Fibroblast of skin of scalp (primary cell): ENCODE measurements at regions not wholly inside any gene's neighbourhood (a gene's known extent, or its start where the extent isn't known, plus 50 kb on each side); places are given as distances from the start of the nearest gene placed in this dataset.
"Not testable (repeated sequence)": the region's sequence is repeated elsewhere in the genome, so short reads cannot be mapped to it uniquely, and the experiment has no call there.

Source experiments
- DNase-seq: peaks from one replicate; pipeline ENCODE4 v3.0.0-alpha.2; 2013

DNA sequence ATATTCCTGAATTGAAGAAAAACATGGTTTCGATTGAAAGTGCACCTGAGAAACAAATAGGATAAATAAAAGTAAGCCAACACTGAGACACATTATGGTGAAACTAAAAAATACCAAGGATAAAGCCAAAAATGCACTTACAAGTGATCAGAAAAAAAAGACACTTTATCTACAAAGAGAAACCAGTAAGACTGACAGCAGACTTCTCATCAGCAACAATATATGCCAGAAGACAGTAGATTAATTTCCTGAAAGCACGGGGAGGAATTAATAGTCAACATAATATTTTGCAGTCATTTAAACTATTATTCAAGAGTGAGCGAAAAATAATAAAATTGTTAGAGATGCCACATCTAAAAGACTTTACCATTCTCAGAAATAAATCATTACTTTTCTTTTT lies 172.7 kb upstream of the MAST4 start:
- DNase-seq = no peak

DNA sequence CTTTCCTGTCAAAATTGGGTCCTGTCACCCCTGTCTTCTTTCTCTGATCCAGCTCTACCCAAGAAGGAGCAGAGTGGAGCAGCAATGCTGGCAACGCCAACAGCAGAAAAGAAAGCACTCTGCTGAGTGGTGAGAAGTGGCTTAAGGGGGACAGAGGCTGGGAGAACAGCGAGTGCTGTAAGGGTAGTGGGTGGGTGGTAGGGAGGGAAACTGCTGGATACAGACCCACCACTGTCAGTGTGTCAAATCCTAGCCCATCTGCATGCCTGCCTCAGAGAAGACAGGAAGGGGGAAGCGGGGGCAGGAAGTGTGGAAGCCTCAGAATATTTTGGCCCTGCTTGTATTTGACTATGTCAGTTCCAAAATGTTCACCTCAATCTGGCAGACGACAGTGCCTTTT lies 170.4 kb upstream of the MAST4 start:
- DNase-seq = no peak

- DNase-seq = no peak
Observed at GRCh38 chr5:66426259-66427138, 169.7 kb upstream of the MAST4 start.

- DNase-seq = no peak
Observed at GRCh38 chr5:66427139-66427442, 169.1 kb upstream of the MAST4 start.

- DNase-seq = no peak
Observed at GRCh38 chr5:66436721-66437120, 159.5 kb upstream of the MAST4 start.

- no peak for DNase-seq
Observed at GRCh38 chr5:66438087-66438486, 158.1 kb upstream of the MAST4 start.

- no peak for DNase-seq
Observed at GRCh38 chr5:66438696-66439095, 157.5 kb upstream of the MAST4 start.

- DNase-seq = peak; percentile 77
Observed at GRCh38 chr5:66440202-66440680, 156.0 kb upstream of the MAST4 start.

GRCh38 chr5:66441351-66441750 lies 154.8 kb upstream of the MAST4 start:
- DNase-seq = no peak

- peak; percentile 6 for DNase-seq
Observed at GRCh38 chr5:66442951-66443445, 153.2 kb upstream of the MAST4 start.

DNA sequence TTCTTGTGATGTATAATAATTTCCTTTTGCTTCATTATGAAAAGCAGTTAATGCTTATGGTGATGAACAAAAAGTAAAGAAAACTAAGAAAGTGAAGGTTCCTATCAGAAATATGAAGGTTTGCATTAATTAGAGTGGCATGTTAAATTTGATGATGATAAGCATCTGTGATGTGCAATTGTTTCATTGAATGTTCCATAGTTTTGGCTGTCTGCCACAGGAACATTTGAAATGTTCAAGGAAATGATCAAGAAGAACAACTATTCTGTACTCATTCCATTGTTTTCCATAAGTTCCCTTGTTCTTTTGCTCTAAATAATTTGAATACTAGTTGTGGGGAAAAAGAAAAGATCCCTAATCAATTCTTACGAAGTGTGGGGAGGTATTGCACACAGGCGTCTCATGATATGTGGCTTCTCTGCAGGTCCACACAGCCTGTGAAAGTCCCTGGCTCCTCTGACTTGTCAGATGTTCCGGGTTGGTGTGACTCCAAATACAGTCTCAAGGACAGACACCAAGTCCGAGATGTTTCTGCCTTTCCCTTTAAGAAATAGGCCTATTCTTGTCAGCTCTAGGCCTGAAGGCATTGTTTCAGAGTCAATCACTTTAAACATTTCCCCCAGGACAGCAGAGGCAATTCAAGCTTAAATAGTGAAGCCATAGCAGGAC lies 152.6 kb upstream of the MAST4 start:
- no peak for DNase-seq

DNA sequence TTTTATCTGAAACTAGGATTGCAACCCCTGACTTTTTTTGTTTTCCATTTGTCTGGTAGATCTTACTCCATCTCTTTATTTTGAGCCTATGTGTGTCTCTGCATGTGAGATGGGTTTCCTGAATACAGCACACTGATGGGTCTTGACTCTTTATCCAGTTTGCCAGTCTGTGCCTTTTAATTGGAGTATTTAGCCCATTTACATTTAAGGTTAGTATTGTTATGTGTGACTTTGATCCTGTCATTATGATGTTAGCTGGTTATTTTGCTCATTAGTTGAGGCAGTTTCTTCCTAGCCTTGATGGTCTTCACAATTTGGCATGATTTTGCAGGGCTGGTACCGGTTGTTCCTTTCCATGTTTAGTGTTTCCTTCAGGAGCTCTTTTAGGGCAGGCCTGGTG lies 148.1 kb upstream of the MAST4 start:
- DNase-seq = not testable (repeated sequence)

- no peak for DNase-seq
Observed at GRCh38 chr5:66450237-66450636, 146.0 kb upstream of the MAST4 start.

GRCh38 chr5:66450988-66451387 lies 145.2 kb upstream of the MAST4 start:
- DNase-seq = no peak

DNA sequence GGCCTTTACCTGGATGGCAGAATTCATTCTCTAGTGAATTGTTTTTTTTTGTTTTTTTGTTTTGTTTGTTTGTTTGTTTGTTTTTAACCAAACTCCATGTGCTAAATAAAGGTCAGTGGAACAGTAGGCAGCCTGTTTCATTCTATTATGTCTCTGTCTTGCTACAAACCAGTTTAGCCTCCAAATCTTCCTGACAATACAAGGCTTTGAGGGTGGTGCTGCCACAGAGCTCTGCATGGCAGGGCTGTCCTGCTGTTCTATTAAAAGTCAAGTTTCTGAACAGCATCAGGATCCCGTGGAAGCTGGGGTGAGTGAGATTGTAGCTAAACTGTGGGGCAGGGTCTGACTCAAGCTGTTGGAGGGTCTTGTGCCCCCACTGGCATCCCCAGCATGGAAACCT lies 144.1 kb upstream of the MAST4 start:
- DNase-seq = no peak

DNA sequence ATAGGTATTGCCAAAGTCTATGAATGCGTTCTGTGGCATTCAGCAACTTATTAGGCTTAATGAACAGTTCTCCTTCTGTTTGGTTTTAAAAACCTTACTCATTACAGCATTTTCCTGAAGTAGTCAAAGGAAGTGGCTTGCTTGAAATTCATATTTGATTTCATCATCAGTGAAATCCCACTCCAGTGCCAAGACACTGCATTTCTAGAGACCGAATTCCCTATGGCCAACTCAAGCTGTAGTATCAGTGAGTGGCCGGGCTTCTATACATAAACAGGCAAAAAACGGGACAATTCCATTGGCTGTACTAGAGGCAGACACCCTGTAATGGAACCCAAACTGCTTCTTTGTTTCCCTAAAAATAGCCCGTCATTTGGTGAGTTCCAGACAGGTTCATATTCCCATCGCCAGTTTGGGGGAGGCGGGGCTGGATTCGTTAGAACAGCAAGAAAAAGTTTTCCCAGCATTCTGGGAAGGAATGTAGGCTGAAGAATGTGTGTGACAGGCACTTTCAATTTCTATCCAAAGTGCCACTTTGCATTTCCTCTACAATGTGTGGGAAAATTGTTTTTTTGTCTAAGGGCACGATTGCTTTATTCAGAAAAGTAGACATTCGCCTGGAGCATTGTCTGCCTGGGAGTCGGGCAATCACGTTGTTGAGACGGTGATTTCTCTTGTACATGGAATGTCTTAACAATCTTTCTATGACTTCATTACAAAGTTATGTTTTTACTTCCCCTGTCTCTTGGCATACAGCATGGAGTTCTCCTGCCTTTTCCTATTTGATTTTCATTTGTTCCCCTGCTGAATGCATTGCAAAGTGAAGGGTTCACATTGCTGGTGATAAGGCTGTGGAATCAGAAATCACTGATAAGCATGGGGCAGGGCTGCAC lies 141.8 kb upstream of the MAST4 start:
- DNase-seq = peak; percentile 75

DNA sequence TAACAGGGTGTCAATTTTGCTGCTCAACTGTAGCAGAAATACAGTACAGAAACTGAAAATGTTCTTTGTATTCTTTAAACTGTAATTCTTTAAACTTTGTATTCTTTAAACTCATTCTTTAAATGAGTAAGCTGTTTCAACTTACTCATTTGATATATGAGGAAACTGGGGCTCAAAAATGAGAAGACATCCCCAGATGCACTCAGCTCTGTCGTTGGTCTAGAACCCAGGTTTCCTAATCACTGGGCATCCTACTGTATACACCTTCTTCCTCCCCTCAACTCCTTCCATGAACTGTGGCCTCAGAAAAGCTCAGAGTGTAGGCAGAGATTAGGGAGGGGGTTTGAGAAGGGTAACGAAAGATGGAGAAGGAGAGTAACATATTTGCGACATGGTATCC lies 136.5 kb upstream of the MAST4 start:
- DNase-seq = no peak

DNA sequence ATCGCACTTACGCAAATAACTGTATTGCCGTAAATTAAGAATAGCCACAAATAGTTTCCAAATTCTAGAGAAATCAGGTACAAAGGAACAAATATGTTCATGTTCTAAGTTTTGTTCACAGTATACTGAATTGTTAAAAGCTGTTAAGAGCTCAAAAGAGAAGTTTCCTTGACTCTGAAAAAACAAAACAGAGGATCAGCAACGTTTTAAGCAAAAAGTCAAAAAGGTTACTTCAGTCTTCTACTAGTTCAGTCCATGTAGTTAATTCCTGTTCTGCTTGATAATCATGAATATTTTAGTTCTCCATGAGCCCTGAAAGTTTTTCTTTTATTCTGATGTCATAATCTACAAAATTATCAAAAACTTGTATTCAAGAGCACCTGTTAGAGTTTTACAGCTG lies 128.6 kb upstream of the MAST4 start:
- no peak for DNase-seq

GRCh38 chr5:66469684-66470083 lies 126.5 kb upstream of the MAST4 start:
- DNase-seq = no peak

- no peak for DNase-seq
Observed at GRCh38 chr5:66472010-66472409, 124.2 kb upstream of the MAST4 start.

DNA sequence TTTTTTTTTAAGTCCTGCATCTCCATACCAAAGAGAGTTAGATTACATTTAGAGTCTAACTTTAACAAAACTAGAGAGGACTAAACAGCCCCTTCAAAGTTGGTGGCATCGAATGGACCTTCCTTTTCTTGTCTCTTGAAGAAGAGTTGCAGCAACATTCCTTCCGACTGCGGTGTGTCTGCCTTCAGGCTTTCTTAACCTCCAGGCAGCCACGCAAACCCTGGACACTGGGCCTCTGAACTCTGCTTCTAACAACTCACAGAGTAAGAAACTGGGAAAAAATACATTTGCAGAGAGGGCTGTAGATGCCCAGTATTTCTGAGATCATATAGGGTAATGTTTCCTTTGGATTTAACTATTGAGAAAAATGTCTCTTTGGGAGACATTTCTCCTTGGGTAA lies 120.5 kb upstream of the MAST4 start:
- DNase-seq = no peak

- no peak for DNase-seq
Observed at GRCh38 chr5:66477596-66477995, 118.6 kb upstream of the MAST4 start.

- no peak for DNase-seq
Observed at GRCh38 chr5:66494437-66494836, 101.8 kb upstream of the MAST4 start.
